ENCODE measurements at regions not wholly inside any gene's neighbourhood (a gene's known extent, or its start where the extent isn't known, plus 50 kb on each side); places are given as distances from the start of the nearest gene placed in this dataset.

- TF ChIP-seq CTCF (IDR thresholded peaks at IDR 0.05; ENCODE audit: low read depth, low read length): no peak
- no peak for TF ChIP-seq EZH2phosphoT487 (IDR thresholded peaks at IDR 0.05; ENCODE audit: low read depth)
These were observed 91.4 kb upstream of the IRX4 start for GRCh38 chr5:1974081-1974480.

All from OCI-LY3 (cell line).